ENCODE measurements at regions not wholly inside any gene's neighbourhood (a gene's known extent, or its start where the extent isn't known, plus 50 kb on each side); places are given as distances from the start of the nearest gene placed in this dataset.
"Not testable (repeated sequence)": the region's sequence is repeated elsewhere in the genome, so short reads cannot be mapped to it uniquely, and the experiment has no call there.

DNA sequence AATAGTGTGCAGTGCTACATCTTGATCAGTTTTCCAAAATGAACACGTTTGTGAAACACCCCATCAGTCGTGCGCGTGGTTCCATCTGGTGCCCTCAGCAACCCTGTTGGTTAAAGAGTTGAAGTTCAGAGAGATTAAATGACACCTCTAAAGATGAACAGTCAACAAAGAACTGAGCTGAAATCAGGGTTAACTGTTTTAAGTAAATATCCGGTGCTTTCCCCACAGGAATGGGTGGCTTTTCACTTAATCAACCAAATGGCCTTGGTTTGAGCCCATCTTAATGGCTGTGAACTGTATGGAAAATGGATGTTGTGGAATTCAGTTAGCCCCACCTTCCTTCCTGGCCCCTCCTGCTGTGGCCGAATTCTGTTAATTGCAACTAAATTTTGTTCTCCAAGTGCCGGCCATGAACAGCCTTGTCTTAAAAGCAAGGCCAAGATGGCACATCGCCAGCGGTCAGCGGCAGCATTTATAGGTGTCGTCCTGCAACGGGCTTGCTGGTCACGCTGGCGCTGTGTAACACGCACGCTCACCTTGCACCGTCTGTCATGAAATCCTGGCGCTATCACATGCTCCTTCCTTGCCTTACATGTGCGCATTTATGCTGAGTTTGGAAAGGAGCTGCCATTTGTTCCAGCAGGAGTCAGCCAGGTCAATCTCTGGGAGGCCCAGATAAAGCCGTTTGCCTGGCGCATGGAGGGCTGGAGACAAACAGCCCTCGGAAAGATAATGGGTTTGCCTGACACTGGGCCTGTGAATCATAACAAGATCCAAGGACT is 164.5 kb downstream of the ERMARD start:
- no peak for DNase-seq

DNA sequence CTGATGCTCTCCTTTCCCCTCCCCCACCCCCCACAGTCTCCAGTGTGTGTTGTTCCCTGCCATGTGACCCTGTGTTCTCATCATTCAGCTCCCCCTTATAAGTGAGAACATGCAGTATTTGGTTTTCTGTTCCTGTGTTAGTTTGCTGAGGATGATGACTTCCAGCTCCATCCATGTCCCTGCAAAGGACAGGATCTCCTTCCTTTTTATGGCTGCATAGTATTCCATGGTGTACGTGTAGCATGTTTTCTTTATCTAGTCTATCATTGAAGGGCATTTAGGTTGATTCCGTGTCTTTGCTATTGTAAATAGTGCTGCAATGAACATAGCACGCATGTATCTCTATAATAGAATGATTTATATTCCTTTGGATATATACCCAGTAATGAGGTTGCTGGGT is 162.3 kb downstream of the ERMARD start:
- not testable (repeated sequence) for DNase-seq

- DNase-seq, result no peak
Observed at GRCh38 chr6:169913096-169913638, 161.7 kb downstream of the ERMARD start.

DNA sequence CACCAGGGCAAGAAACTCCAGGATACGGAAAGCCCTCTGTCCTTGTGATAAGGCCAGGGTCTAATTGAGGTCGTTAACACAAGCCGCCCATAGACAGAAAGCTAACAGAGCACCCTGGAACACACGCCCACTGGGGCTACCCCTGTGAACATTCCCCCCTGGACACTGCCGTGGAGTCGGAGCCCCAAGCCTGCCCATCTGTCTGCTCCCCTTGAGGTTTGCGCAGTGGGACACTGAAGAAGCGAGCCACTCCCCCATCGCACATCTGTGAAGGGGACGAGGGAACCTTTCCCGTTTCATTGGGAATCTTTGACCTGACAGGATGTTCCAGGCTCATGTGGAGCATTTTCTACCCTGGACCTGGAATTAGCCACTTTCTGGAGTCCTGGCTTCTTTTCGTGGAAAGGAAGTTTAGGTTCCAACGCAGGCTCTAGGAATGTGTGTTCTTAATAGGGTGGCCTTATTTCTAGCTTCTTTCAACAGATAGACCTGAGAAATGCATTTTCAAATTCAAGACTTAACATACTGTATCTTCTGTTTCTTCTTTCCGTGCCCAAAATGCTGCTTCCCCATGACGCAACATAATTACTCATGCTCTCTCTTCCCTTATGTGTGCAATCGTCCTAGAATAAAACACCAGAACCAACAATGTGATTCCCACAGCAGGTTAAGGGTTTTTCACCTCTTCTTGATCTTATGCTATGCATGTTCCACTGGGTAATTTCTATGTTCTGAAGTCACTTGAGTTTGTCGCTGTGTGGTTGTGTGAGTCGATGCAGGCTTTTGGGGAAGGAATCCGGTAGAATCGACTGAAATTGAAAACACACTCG is 161.1 kb downstream of the ERMARD start:
- DNase-seq, result no peak

DNA sequence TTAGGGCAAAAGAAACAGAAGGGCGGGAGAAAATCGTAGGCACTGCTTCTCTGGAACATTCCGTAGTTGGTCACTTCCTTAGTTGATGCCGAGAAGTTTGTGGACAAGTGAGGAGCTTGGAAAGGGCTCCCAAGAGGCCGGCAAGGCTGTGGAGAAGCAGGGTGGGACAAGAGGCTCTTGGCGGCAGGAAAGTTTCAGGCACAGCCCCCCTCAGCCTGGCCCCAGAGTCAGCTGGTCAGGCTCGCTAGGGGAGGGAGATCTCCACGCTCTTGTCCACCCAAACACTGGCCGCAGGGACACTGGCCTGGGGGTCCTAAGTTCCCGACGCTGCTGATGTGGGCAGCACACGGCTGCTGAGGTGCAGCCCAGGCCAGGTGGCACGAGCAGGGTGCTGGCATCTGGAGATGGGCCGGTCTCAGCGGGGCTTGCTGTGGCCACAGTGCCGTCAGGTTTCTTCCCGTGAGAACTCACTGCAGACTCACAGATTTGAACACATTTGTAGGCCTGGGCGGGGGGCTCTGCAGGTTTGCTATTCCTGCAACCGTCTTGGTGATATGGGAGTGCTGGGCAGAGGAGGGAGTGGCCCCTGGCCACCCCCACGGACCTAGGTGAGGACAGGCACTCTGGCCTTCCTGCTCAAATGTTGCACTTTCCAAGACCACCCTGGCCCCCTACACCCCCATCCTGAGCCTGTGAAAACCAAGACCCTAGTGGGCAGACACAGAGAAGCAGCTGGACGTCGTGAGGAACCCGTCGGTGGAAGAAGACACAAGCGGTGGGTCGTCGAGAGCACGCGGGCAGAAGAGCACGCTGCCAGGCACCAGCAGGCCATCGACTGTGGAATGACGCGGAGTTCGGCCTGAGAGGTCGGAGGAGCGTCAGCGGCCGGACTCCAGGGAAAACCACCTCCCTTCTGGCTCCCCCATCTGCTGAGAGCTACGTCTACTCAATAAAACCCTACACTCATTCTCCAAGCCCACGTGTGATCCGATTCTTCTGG is 160.1 kb downstream of the ERMARD start:
- no peak for DNase-seq

DNA sequence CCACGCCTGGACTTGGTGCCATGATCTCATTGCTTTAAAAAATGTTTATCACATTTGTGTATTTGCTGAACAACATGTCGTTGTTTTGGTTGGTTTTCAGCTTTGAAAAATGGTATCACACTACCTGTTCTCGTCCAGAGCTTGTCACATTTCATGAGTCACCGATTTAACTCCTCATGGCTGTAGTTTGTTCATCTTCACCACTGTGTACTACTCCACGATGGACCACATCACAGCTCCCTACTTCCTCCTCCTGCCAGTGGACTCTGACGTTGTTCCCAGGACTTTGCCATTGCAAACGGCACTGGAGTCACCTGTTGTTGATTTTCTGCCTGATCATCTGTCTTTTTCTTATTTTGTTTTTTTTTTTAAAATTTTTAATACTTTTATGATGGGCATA is 157.7 kb downstream of the ERMARD start:
- DNase-seq, result no peak

GRCh38 chr6:169908403-169908933 is 157.0 kb downstream of the ERMARD start:
- no peak for DNase-seq

DNA sequence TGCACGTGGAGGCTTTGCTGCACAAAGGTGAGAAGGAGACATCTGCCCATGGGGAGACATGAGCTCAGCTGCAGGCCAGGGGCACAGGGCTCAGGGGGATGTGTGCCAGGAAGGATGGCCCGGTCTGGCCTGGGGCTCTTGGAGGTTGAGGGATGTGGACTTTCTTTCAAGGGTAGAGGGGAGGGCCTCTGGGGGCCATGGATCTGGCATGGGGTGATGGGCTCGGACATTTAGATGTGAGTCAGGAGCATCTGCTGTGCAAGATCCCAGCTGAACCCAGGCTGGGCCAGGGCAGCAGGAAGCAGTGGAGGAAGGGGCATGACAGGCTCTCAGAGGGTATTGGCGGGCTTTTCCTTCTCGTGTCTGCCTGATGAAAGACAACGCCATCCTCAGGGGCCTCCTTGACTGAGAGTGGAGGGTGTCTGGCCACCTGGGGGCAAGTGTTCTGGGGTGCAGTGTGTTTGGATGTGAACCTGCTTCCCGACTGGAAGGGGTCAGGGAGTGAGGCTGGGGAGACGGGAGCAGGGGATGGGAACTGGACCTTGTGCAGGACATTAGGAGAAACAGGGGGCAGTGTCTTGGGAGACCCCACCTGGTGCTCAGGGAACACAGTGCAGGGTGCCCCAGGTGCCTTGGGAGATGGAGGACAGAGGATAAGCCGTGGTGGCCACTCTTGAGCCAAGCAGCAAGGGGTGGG is 156.1 kb downstream of the ERMARD start:
- no peak for DNase-seq

GRCh38 chr6:169906688-169907418 is 155.4 kb downstream of the ERMARD start:
- no peak for DNase-seq

DNA sequence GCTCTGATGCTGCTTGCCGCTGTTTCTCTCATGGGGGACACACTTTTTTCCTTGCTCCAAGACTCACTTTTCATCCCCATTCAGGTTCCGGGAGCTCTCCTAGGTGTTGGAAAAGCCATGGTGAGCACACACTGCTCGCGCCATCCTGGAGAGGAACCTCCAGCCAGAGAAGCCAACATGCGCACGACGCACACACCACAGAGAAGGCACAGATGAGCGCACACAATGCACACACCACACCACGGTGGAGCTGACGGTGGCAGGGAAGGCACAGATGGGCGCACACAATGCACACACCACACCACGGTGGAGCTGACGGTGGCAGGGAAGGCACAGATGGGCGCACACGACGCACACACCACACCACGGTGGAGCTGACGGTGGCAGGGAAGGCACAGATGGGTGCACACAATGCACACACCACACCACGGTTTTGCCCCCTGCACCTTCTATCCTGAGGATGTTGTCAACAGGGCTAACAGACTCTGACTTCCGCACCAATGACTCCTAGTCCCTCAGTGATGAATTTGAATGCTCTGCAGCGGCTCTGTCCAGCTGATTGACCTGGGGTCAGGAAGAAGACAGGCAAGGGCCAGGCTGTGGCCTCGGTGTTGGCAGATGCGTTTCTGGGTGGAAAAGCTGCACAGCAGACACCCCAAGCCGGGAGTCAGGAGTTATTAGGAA is 154.7 kb downstream of the ERMARD start:
- no peak for DNase-seq

DNA sequence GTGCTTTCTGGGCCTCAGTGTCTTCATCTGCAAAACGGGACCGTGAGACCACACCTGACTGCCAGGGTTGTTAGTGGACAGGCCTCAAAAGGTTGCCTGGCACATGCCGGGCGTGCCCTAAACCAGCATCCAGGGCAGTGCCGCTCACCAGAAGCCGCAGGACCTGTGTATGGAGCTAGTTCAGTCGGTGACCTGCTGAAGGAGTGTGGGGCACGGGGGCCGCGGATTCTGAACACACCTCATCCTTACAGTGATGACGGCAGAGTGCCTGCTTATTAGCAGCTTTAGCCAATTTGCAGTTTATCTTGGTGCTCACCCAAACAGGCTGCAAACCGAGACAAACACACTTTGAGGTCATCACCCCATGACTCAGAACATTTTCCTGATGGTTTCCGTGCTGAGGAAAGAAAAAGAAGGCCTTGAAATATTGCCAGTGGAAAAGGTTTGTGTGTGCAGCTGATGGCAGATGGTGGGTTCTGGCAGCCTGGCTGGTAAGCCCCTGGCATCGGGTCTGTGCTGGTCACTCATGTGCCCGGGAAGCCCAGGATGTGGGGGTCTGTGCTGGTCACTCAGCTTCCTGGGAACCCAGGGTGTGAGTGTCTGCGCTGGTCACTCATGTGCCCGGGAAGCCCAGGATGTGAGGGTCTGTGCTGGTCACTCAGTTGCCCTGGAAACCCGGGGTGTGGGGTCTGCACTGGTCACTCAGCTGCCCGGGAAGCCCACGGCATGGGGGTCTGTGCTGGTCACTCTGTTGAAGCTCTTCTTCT is 153.8 kb downstream of the ERMARD start:
- DNase-seq, result no peak

DNA sequence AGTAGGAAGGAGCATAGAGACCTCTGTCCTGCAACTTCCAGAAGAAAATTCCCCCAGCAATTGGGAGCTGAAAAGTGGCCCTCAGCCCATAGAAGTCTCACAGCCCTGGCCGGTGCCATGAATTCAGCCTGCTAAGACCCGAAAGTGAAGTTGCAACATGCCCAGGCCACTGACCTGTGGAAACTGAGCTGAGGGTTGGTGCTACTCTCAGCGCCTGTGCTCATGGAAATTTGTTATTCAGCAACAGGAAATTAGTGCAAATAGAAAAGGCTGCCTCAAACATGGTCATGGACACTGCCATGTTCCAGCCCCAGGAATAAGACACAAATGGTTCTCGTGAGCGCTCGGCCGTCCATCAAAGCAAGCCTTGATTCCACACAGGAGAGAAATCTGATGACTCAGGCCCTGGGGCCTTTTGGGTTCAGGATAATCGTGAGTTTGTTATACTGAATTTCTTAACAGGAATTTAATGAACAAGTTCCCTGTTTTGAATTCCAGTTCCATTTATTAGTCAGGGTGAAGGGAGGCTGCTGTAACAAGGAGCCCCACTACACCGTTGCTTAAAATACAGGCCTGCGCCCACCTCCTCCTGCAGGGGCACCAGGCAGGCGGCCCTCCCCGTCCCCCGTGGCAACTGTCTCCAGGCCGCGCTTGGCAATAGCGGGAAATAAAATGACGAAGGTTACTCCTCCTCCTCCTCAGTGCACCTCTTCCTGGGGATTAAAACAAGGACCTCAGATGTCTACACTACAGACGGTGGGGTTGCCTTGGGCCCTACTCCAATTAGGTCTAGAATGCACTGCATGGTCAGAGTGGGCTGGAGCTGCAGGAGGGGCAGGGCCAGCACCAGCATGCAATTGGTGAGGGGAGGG is 152.9 kb downstream of the ERMARD start:
- no peak for DNase-seq

DNA sequence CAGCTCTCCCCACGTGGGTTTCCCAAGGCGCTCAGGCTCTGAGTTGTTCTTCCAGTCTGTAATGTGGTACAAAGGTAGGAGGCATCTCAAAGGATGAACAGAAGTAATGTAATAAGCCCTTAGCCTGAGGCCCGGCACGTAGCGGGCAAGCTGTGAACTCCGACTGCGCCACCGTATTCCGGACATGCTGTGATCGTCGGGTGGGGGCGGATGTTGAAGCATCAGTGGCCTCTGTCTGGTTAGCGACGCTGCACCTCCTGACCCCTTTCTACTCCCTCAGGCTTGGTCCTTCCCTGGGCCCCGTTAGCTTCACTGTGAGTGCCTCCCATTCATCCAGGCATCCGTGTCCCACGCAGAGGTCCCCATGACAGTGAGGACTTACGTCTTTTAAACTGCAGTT is 151.7 kb downstream of the ERMARD start:
- DNase-seq, result no peak

DNA sequence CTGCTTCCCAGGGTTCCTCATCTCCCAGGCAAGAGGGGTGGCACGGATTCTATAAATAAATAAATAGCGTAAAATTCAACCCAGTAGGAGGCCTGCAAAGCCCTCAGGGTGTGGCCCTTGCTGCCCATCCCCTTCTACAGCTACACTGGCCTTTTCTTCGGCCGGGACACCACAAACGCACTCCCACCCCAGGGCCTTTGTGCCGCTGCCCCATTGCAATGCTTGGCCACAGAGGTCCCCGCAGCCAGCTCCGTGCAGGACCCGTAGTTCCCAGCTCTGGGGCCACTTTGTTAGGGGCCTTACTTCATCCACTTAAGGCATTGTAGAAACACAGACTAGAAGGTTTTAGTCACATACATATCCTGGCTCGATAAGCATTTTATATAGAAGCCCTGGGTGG is 151.2 kb downstream of the ERMARD start:
- no peak for DNase-seq

- DNase-seq, result no peak
Observed at GRCh38 chr6:169902070-169902469, 150.6 kb downstream of the ERMARD start.

DNA sequence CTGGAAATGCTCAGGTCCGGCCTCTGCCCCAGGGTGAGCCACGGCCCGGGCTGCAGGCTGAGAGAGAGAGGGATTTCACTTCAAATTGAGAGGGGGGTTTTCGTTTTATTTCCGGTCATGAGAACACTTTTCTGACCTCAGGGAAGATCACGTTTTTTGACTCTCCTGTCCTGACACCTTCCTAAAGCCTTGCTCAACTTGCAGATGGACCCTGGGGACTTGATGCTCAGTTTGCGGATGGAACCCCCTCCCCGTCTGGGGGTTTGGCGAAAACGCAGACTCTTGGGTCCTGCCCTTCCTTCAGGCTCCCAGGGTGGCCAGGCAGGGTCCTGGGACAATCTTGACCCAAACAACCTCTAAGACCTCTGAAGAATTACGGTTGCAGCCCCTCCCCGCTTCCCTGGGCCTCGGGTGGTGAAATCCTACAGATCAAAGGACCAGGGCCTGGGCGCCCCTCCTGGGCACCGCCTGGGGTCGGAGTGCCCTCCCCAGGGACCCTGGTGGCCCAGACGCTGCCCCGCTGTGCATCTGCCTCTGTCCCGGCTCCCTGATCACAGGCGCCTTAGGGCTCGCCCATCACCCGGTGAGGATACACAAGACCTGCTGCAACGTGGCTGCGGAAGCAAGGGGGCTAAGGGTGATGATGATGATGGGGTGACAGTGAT is 148.2 kb downstream of the ERMARD start:
- DNase-seq, result no peak

GRCh38 chr6:169898788-169899480 is 147.5 kb downstream of the ERMARD start:
- no peak for DNase-seq
